Stomach smooth muscle (tissue), 2 donors: ENCODE measurements at regions not wholly inside any gene's neighbourhood (a gene's known extent, or its start where the extent isn't known, plus 50 kb on each side); places are given as distances from the start of the nearest gene placed in this dataset.
"Not testable (repeated sequence)": the region's sequence is repeated elsewhere in the genome, so short reads cannot be mapped to it uniquely, and the experiment has no call there.

ENCODE experiments used
- H3K27ac ChIP-seq: one replicate; pipeline ENCODE4 v1.7.0; 2013; ENCODE audit warnings: mild to moderate bottlenecking, low read length, inconsistent platforms
- H3K27me3 ChIP-seq, 2 donors: one replicate each; pipeline ENCODE4 v1.7.0; 2013; ENCODE audit warnings: low read length in 2 of 2; ENCODE audit not compliant: insufficient read depth in 2 of 2, control insufficient read depth in 1 of 2
- H3K36me3 ChIP-seq, 2 donors: one replicate each; pipeline ENCODE4 v1.7.0; 2013; ENCODE audit warnings: low read length in 2 of 2; ENCODE audit not compliant: control insufficient read depth in 2 of 2, insufficient read depth in 2 of 2
- H3K4me1 ChIP-seq: one replicate; pipeline ENCODE4 v1.7.0; 2013; ENCODE audit warnings: low read length; ENCODE audit not compliant: control insufficient read depth, insufficient read depth
- H3K4me3 ChIP-seq, 2 donors: one replicate each; pipeline ENCODE4 v1.7.0; 2013; ENCODE audit warnings: low read length in 2 of 2
- H3K9ac ChIP-seq, 2 donors: one replicate each; pipeline ENCODE4 v1.7.0; 2013; ENCODE audit warnings: low read length in 2 of 2, mild to moderate bottlenecking in 1 of 2
- H3K9me3 ChIP-seq, 2 donors: one replicate each; pipeline ENCODE4 v1.7.0; 2013; ENCODE audit warnings: low read length in 2 of 2; ENCODE audit not compliant: control insufficient read depth in 2 of 2
- donor health status: healthy.
- donor health status: Pancreatic carcinoma.

DNA sequence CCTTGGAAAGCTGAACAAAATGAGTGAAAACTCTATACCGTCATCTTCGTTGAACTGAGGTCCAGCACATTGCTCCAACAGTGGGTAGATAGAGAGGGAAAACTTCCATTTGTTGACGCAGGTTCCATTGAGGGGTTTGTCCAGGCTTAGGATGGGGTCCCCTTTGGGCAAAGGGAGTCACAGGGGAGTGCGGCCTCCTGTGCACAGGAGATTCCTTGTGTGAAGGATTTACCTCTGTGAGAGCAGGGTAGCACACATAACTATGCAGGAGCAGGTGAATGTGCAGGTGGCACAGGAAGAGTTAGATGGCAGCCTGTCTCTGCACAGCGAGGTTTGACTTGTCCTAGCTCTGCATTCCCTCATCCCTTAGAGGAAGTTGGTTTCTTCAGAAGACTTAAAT lies 139.3 kb downstream of the SNRPN start:
- peaks cover 50 to 61% of the 10 kb centered on the region in 2 donors for H3K9me3 ChIP-seq
- peaks cover 62 to 72% of the 10 kb centered on the region in 2 donors for H3K36me3 ChIP-seq
- H3K27ac ChIP-seq, result no peak overlapping the region
- H3K27me3 ChIP-seq, result no peaks in the 10 kb centered on the region
- peak overlapping the region in 1 of 2 donors; percentile 8 for H3K4me3 ChIP-seq
- no peak overlapping the region for H3K9ac ChIP-seq
- H3K4me1 ChIP-seq, result no peaks in the 10 kb centered on the region

DNA sequence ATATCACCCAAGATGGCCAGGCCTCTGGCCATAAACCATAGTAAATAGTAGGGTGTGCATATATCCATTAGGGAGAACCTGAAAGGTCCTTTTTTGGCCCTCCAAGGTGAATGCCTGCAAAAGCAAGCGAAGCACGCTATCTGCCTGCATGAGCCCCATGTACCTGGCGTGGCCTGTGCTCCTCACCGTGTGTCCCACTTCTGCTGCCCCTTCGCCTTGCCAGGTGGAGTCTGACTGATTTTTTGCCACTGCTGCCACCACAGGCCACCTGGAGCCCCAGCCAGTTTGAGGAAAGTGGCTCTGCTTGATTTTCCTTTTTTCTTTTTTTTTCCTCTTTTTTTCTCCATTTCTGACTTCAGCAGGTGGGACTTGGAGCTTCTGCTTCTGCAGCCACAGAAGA lies 139.7 kb downstream of the SNRPN start:
- H3K36me3 ChIP-seq, result peaks cover 62 to 72% of the 10 kb centered on the region in 2 donors
- no peaks in the 10 kb centered on the region for H3K4me1 ChIP-seq
- H3K4me3 ChIP-seq, result no peak overlapping the region
- H3K9me3 ChIP-seq, result peaks cover 50 to 57% of the 10 kb centered on the region in 2 donors
- no peak overlapping the region for H3K9ac ChIP-seq
- H3K27me3 ChIP-seq, result no peaks in the 10 kb centered on the region
- H3K27ac ChIP-seq, result no peak overlapping the region

DNA sequence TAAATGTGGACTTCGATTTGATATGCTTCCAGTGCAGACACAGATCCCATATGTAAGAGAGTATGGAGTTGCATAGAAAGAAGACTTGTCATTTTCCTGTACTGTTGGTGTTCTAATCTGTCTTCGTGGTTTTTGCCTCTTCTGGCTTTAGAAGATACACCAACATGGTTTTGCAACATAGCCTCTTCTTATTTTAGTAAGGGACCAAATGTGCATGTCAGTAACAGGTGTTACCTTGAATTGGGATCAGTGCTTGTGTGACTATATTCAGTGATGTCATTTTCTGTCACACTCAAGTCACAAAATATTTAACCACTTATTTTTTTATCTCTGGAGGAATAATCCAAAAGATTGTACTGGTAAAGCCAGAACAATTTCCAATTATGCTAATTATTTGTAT lies 140.4 kb downstream of the SNRPN start:
- Histone ChIP-seq H3K27me3 (no peaks in the 10 kb centered on the region), H3K4me3 (no peak overlapping the region), H3K36me3 (peaks cover 57 to 65% of the 10 kb centered on the region in 2 donors), H3K27ac (no peak overlapping the region), H3K4me1 (no peaks in the 10 kb centered on the region), H3K9ac (no peak overlapping the region), H3K9me3 (peaks cover 48 to 50% of the 10 kb centered on the region in 2 donors)

DNA sequence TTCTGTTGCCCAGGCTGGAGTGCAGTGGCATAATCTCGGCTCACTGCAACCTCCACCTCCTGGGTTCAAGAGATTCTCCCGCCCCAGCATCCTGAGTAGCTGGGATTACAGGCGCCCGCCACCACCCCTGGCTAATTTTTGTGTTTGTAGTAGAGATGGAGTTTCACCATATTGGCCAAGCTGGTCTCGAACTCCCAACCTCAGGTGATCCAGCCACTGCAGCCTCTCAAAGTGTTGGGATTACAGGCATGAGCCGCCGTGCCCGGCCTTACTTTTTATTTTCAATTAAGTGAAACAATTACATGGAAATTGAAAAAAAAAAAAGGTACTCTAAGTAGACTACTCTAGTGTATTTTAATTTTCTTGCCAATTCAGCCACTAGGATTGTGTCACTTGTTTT lies 145.2 kb downstream of the SNRPN start:
- peaks cover 14 to 28% of the 10 kb centered on the region in 2 donors for H3K9me3 ChIP-seq
- H3K4me1 ChIP-seq, H3K27ac ChIP-seq, H3K4me3 ChIP-seq, H3K27me3 ChIP-seq, H3K9ac ChIP-seq: not testable (repeated sequence)
- H3K36me3 ChIP-seq, result peaks cover 29 to 47% of the 10 kb centered on the region in 2 donors

DNA sequence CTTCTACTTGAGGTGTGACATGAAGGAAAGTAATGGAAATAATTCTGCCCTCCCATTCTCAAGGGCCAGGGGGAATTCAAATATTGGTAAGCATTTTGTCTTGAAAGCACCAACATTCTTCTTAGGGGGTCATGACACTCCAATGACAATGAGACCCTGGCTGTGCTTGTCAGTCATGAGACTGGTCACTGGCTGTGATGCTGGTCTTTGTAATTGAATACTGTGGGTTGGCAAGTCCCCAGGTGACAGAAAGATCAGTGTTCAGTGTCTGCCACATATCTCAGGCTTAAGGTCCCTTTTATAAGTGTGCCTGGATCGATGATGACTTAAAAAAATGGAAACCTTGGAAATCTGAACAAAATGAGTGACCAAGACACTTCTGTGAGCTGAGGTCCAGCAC lies 151.4 kb downstream of the SNRPN start:
- Histone ChIP-seq H3K9me3 (peaks cover 36 to 40% of the 10 kb centered on the region in 2 donors), H3K4me3 (no peak overlapping the region), H3K36me3 (peaks cover 61 to 68% of the 10 kb centered on the region in 2 donors), H3K9ac (no peak overlapping the region), H3K4me1 (no peaks in the 10 kb centered on the region), H3K27ac (no peak overlapping the region), H3K27me3 (no peaks in the 10 kb centered on the region)

DNA sequence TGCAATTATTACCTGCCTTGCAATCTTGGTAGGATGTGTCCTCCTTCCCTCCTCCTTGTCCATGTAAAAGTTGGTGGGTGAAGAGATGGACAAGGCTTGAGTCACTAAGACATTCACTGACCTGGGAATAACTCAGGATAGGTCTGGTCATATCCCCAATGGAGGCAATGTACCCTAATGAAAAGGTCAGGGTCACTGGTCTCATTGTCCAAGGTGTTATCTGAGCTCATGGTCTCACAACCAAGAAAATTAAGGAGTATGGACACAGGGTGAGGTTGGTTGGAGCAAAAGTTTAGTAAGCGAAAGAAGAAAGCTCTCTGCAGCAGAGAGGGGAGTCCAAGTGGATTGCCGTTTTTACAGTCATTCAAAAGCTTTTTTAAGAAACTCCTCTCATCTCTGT lies 179.0 kb downstream of the SNRPN start:
- Histone ChIP-seq H3K36me3 (no peaks in the 10 kb centered on the region), H3K4me1 (no peaks in the 10 kb centered on the region), H3K9ac (no peak overlapping the region), H3K4me3 (no peak overlapping the region), H3K27me3 (no peaks in the 10 kb centered on the region), H3K27ac (no peak overlapping the region), H3K9me3 (peaks cover 2 to 18% of the 10 kb centered on the region in 2 donors)

DNA sequence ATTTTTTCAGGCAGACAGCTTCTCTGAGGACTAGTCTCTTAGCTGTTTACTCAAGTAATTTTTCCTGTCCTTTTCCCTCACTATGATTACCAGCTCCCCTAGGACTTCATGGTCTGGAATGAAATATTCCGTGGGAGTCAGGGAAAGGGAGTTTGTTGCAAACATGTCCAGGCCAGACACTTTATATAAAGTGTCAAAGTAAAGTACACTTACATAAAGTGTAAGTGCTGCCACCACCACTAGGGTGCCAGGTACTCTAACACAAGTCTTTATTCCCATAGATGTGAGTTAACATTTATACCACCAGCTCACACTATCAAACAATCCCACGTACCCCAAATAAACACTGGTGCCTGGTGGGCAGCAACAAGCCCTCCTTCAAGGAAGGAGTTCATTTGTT lies 179.8 kb downstream of the SNRPN start:
- no peak overlapping the region for H3K9ac ChIP-seq
- no peaks in the 10 kb centered on the region for H3K27me3 ChIP-seq
- peaks cover 3 to 18% of the 10 kb centered on the region in 2 donors for H3K9me3 ChIP-seq
- no peak overlapping the region for H3K4me3 ChIP-seq
- H3K36me3 ChIP-seq, result no peaks in the 10 kb centered on the region
- no peak overlapping the region for H3K27ac ChIP-seq
- H3K4me1 ChIP-seq, result no peaks in the 10 kb centered on the region

DNA sequence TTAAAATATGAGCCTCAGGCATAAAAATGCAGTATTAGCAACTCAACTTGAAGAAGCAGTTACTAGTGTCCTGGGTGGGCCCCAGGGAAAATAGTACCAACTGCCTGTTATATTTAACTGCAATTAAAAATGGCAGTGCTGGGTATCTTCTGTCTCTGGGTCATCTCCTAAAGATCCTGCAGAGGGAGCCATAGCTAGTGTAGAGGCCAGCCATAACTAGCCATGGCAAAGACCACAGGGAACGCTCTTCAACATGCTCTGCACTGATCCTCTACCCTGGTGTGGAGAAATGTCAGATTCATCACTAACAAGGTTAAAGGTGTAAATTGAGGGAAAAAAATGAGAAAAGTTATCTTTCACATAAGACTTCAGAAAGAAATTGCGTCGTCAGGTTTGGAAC lies 181.3 kb downstream of the SNRPN start:
- no peak overlapping the region for H3K27ac ChIP-seq
- H3K4me1 ChIP-seq, result no peaks in the 10 kb centered on the region
- H3K9me3 ChIP-seq, result peaks cover 3 to 19% of the 10 kb centered on the region in 2 donors
- no peaks in the 10 kb centered on the region for H3K27me3 ChIP-seq
- H3K36me3 ChIP-seq, result no peaks in the 10 kb centered on the region
- H3K4me3 ChIP-seq, result no peak overlapping the region
- no peak overlapping the region for H3K9ac ChIP-seq

DNA sequence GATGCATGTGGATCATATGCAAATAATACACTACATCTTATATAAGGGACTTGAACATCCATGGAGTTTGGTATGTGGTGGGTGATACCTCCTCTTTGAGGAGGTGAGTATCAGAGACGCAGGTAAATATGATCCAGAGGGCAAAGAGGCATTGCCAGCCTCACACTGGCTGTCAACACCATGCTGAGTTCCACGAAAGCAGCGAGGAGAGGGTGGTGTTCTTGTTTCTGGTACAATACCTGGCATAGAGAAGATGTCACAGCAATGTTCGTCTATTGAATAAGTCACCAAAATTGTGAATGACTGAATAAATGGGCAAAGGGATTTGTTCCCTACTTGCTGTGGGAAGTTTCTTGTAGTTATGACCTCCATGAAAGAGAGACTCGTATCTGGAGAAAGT lies 182.2 kb downstream of the SNRPN start:
- H3K4me1 ChIP-seq, result no peaks in the 10 kb centered on the region
- peaks cover 3 to 16% of the 10 kb centered on the region in 2 donors for H3K9me3 ChIP-seq
- H3K36me3 ChIP-seq, result no peaks in the 10 kb centered on the region
- H3K9ac ChIP-seq, result no peak overlapping the region
- no peak overlapping the region for H3K4me3 ChIP-seq
- H3K27me3 ChIP-seq, result no peaks in the 10 kb centered on the region
- H3K27ac ChIP-seq, result no peak overlapping the region

DNA sequence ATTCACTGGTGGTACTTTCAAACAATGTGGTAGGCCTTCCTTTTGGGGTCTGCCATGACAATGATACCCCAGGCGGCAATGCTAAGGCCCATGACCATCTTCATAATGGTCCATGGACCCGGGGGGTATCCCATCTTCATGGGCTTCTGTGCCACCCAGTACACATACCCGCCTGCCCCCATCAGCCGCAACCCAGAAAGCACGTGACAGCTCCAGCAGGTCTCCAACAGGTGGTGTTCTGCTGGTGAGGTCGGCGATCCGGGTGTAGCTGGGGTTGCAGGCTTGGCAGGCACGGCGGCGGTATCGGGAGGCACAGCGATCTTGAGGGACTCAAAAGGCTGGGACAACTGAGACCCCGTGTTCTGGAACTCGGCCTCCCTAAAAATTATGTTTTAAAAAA lies 214.5 kb downstream of the SNRPN start:
- Histone ChIP-seq H3K4me3 (no peak overlapping the region), H3K4me1 (no peaks in the 10 kb centered on the region), H3K27ac (no peak overlapping the region), H3K9ac (no peak overlapping the region), H3K36me3 (no peaks in the 10 kb centered on the region), H3K27me3 (no peaks in the 10 kb centered on the region), H3K9me3 (peaks cover 0 to 31% of the 10 kb centered on the region in 2 donors)

DNA sequence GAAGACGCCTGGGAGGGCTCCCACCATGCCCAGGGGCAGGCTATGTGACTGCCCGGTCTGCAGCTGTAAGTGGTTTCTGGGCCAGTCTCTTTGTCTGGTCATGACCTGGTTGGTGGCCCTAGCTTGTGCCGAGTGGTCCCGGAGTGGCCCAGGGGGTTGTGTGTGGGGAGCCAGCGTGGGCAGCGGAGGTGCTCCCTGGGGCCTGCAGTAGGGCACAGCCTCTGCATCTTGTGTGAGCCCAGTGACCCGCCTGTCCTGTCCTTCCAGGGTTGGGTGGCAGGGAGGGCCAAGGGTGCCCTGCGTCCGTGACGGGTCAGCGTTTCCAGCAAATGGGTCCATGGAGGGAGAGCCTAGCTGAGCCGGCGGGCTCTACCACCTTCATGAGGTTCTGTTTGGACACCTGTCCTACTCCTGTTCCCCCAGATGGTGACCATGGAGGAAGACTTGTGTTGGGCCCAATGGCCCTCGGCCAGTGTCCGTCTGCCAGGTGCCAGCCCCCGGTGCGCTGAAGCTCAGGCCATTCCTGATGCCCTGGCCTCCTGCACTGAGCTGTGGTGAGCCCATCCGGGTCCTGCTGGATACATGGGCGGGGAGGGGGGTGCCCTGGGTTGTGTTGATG lies 215.4 kb downstream of the SNRPN start:
- Histone ChIP-seq H3K36me3 (no peaks in the 10 kb centered on the region), H3K27ac (no peak overlapping the region), H3K4me1 (no peaks in the 10 kb centered on the region), H3K27me3 (no peaks in the 10 kb centered on the region), H3K9ac (no peak overlapping the region), H3K4me3 (no peak overlapping the region), H3K9me3 (peaks cover 0 to 36% of the 10 kb centered on the region in 2 donors)
